Aorta (tissue), 5 donors: ENCODE measurements at regions not wholly inside any gene's neighbourhood (a gene's known extent, or its start where the extent isn't known, plus 50 kb on each side); places are given as distances from the start of the nearest gene placed in this dataset.

Experiments
- ATAC-seq: fragments of 200-7000 bp; cut with Tn5 transposase; one replicate; pipeline ENCODE4 v1.9.1; 2022; ENCODE audit warnings: moderate library complexity; ENCODE audit not compliant: low FRiP score
- DNase-seq, 2 donors: peaks; one replicate each; pipeline ENCODE4 v3.0.0-alpha.2; 2020
- H3K27ac ChIP-seq, 2 donors: one replicate each; pipeline ENCODE4 v1.5.1; 2013; ENCODE audit warnings: low read length in 2 of 2, mild to moderate bottlenecking in 2 of 2, moderate library complexity in 2 of 2, control low read depth in 1 of 2, inconsistent platforms in 1 of 2, low read depth in 1 of 2
- H3K27me3 ChIP-seq, 2 donors: one replicate each; pipeline ENCODE4 v1.6.1; 2013; ENCODE audit warnings: control low read depth in 1 of 2, low read length in 1 of 2, mild to moderate bottlenecking in 1 of 2, moderate library complexity in 1 of 2; ENCODE audit not compliant: insufficient read depth in 2 of 2, control insufficient read depth in 1 of 2
- H3K36me3 ChIP-seq, 2 donors: one replicate each; pipeline ENCODE4 v1.6.1; 2013; ENCODE audit warnings: control low read depth in 1 of 2, low read length in 1 of 2, mild to moderate bottlenecking in 1 of 2; ENCODE audit not compliant: insufficient read depth in 2 of 2, control insufficient read depth in 1 of 2
- H3K4me1 ChIP-seq, 2 donors: one replicate each; pipeline ENCODE4 v1.6.1; 2013; ENCODE audit warnings: low read length in 2 of 2, control low read depth in 1 of 2, mild to moderate bottlenecking in 1 of 2, moderate library complexity in 1 of 2; ENCODE audit not compliant: insufficient read depth in 2 of 2, control insufficient read depth in 1 of 2
- H3K4me3 ChIP-seq, 2 donors: one replicate each; pipeline ENCODE4 v1.5.1; 2013; ENCODE audit warnings: low read length in 2 of 2, control low read depth in 1 of 2, mild to moderate bottlenecking in 1 of 2
- H3K9me3 ChIP-seq: one replicate; pipeline ENCODE4 v1.6.1; 2013; ENCODE audit warnings: mild to moderate bottlenecking, low read length; ENCODE audit not compliant: control insufficient read depth
- WGBS, 2 donors: extraction: QIAGEN DNeasy Blood & Tissue Kit; methylation state at CpG; one replicate each; pipeline ENCODE4 v1.1.7; 2013; 5-methylcytosine and 5-hydroxymethylcytosine counted together
- intact Hi-C, 2 donors: fragments of 100-400 bp; cut with DNase I; formaldehyde crosslinking; loops; one replicate each; pipeline versions ENCODE4 v1.14.2 to v1.15.0; 2022
- microRNA-seq, 2 donors: library from miRNA; unstranded; fragments of <30 nt; microRNA quantifications; one replicate each; pipeline ENCODE4 v1.2.0, GENCODE V29; 2020
- donor health status: healthy with polysubstance abuse.
- donor health status: Bipolar disorder and iron deficiency.
- donor health status: DM: no; HTN: no; CAD: no.
- donor health status: DM: no; HTN: no; CAD: no.
- donor health status: DM: yes; HTN: yes; CAD: no.

DNA sequence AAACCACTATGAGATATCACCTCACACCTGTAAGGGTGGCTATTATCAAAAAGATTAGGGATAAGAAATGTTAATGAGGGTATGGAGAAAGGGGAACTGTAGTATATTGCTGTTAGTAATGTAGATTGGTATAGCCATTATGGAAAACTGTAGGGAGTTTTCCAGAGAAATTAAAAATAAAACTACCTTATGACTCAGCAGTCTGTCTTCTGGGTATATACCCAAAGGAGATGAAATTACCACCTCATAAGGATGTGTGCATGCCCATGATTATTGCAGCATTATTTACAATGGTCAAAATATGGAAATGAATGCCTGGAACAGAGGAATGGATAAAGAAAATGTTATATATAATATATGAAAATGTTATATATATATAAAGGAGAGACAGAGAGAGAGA lies 303.8 kb downstream of the METTL15 start:
- no peak for DNase-seq
- H3K27me3 ChIP-seq: no peaks in the 10 kb centered on the region
- H3K4me1 ChIP-seq: no peaks in the 10 kb centered on the region
- no peak overlapping the region for H3K4me3 ChIP-seq
- H3K27ac ChIP-seq: no peak overlapping the region
- ATAC-seq: no peak
- intact Hi-C loops: no loop called here
- no peaks in the 10 kb centered on the region for H3K36me3 ChIP-seq
- no peaks in the 10 kb centered on the region for H3K9me3 ChIP-seq

GRCh38 chr11:28401446-28401845 lies 293.3 kb downstream of the METTL15 start:
- H3K9me3 ChIP-seq: no peaks in the 10 kb centered on the region
- ATAC-seq: no peak
- no peak overlapping the region for H3K27ac ChIP-seq
- H3K36me3 ChIP-seq: no peaks in the 10 kb centered on the region
- 85 to 87% methylated on average over 3 of the region's 3 CpGs for WGBS, 2 donors
- H3K4me3 ChIP-seq: no peak overlapping the region
- no peaks in the 10 kb centered on the region for H3K27me3 ChIP-seq
- no peaks in the 10 kb centered on the region for H3K4me1 ChIP-seq
- intact Hi-C loops: no loop called here
- DNase-seq: no peak

GRCh38 chr11:28400331-28401100 lies 292.3 kb downstream of the METTL15 start:
- WGBS, 2 donors: 25 to 35% methylated on average over 4 of the region's 4 CpGs

GRCh38 chr11:28393348-28393747 lies 285.2 kb downstream of the METTL15 start:
- H3K27ac ChIP-seq: no peak overlapping the region
- 29 to 43% methylated on average over 5 of the region's 5 CpGs for WGBS, 2 donors
- no peak overlapping the region for H3K4me3 ChIP-seq
- no peaks in the 10 kb centered on the region for H3K27me3 ChIP-seq
- intact Hi-C loops: no loop called here
- no peaks in the 10 kb centered on the region for H3K4me1 ChIP-seq
- ATAC-seq (no peak), DNase-seq (no peak)
- no peaks in the 10 kb centered on the region for H3K36me3 ChIP-seq
- H3K9me3 ChIP-seq: no peaks in the 10 kb centered on the region

More at GRCh38 chr11:28400331-28401100, 292.3 kb downstream of the METTL15 start:
- Histone ChIP-seq H3K36me3 (no peaks in the 10 kb centered on the region), H3K9me3 (no peaks in the 10 kb centered on the region), H3K27me3 (no peaks in the 10 kb centered on the region), H3K4me3 (no peak overlapping the region), H3K27ac (no peak overlapping the region), H3K4me1 (no peaks in the 10 kb centered on the region)
- intact Hi-C loops: no loop called here
- ATAC-seq (no peak), DNase-seq (no peak)

GRCh38 chr11:28384418-28384817 lies 276.2 kb downstream of the METTL15 start:
- no peaks in the 10 kb centered on the region for H3K4me1 ChIP-seq
- no peaks in the 10 kb centered on the region for H3K36me3 ChIP-seq
- no peak overlapping the region for H3K27ac ChIP-seq
- intact Hi-C loops: no loop called here
- ATAC-seq: no peak
- DNase-seq: no peak
- H3K27me3 ChIP-seq: no peaks in the 10 kb centered on the region
- 84 to 88% methylated on average over 4 of the region's 4 CpGs for WGBS, 2 donors
- peaks cover 1% of the 10 kb centered on the region for H3K9me3 ChIP-seq
- no peak overlapping the region for H3K4me3 ChIP-seq

DNA sequence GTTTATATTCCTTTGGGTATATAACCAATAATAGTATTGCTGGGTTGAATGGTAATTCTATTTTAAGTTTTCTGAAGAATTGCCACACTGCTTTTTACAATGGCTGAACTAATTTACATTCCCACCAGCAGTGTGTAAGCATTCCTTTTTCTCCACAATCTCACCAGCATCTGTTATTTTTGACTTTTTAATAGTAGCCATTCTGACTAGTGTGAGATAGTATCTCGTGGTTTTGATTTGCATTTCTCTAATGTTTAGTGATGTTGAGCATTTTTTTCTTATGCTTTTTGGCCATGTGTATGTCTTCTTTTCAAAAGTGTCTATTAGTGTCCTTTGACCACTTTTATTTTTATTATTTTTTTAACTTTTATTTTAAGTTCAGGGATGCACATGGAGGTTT lies 275.3 kb downstream of the METTL15 start:
- WGBS, 2 donors: 46 to 67% methylated on average over 1 of the region's 1 CpG
- Histone ChIP-seq H3K27me3 (no peaks in the 10 kb centered on the region), H3K27ac (no peak overlapping the region), H3K4me1 (no peaks in the 10 kb centered on the region), H3K4me3 (no peak overlapping the region), H3K36me3 (no peaks in the 10 kb centered on the region), H3K9me3 (peaks cover 1% of the 10 kb centered on the region)
- no peak for ATAC-seq
- DNase-seq: no peak
- intact Hi-C loops: no loop called here

Small RNAs in the stretch of these regions (microRNA-seq; reads per million reads assigned to microRNA genes)
- 0 reads per million in 2 donors for gene MIR8068
